Activated naive CD4-positive, alpha-beta T cell treated with Interleukin-2 at 50 U/mL for 16 hours (primary cell): ENCODE measurements at regions not wholly inside any gene's neighbourhood (a gene's known extent, or its start where the extent isn't known, plus 50 kb on each side); places are given as distances from the start of the nearest gene placed in this dataset.

Source experiments
- DNase-seq: peaks from one replicate; pipeline ENCODE4 v3.0.0-alpha.2; 2020

DNA sequence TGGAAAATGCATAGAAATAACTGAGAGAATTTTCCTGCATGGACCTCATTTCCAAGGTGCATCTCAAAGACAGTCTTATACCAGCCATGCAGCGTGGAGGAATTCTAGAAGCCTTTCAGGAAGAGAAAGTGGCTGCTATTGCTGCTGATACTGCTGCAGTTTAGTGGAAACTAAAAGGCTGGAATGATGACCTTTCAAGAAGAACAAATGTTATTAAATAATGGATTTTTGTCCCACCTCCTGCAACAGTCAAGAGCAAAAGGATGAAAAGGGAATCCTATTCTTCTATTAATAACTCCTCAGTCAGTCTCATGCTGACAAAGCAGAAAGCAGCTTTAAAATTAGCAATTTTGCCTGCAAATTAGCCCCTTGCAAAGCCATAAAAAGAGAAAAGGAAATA, 68.2 kb upstream of the C1orf87 start:
- DNase-seq, result no peak

DNA sequence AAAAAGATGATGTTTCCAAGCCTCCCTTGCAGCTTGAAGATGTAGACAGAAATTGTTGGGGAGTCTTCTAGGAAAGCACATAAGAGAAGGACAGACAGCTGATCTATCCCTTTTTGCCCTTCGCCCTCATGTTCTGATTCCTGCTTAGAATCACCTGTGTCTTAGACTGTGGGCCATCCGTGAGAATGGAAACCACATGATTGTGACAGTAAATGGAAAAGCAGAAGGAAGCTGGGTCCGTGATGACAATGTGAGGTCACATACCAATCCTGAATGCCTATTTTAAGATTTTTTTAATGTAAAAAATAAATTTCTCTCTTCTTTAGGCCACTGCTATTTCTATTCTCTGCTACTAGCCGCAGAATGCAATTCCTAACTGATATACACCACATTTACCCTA, 67.7 kb upstream of the C1orf87 start:
- no peak for DNase-seq

GRCh38 chr1:60137406-60137805, 63.8 kb upstream of the C1orf87 start:
- DNase-seq, result no peak

- DNase-seq, result no peak
Observed at GRCh38 chr1:60136395-60136794, 62.8 kb upstream of the C1orf87 start.

DNA sequence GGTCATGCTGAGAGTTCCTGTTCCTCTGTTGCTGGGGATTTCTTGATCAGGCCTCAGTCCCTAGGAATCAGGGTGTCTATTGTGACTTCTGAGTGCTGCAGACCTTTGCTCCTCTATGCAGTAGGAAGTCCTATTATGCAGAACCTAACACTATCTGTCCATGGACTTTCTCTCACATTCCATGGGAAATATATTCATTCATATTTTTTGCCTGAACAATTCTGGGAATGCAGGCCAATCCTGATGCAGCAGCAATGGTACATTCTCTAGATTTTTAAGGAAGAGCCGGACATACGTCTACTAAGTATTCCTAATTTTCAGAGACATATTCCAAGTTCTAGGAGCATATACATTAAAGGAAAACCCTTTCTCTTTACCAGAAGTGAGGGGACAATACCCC, 61.1 kb upstream of the C1orf87 start:
- no peak for DNase-seq

DNA sequence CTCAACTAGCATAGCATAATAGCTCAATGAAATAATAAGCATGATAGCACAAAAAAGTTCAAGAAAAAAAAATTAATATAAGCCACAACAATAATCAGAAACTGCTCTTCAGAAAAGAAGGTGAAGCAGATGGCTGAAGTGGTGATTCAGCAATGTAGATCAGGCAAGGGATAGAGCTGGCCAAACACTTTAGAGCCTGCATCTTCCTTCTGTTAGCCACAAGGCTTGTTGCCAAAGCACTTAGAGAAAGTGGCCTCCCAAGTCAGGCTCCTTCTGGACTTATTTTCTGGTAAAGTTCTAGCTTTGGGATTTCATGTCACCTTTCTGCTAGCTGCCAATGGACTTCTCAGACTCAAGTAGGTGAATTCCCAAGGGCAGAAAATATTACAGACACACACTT, 60.3 kb upstream of the C1orf87 start:
- DNase-seq, result no peak

- no peak for DNase-seq
Observed at GRCh38 chr1:60133000-60133673, 59.6 kb upstream of the C1orf87 start.

- no peak for DNase-seq
Observed at GRCh38 chr1:60132108-60132507, 58.5 kb upstream of the C1orf87 start.

- no peak for DNase-seq
Observed at GRCh38 chr1:60130703-60131102, 57.1 kb upstream of the C1orf87 start.

DNA sequence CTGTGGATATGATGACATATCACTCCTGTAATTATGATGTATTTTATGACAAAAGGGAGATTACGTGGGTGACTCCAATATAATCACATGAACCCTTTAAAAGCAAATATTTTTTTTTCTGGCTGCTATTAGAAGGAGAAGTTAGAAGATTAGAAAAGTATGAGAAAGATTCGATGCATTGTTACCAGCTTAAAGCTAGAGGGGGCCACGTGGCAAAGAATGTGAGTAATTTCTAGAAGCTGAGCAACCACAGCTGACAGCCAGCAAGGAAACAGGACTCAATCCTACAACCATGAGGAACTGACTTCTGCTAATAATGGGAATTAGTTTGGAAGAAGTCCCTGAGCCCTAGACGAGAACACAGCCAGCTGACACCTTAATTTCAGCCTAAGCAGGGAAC, 56.3 kb upstream of the C1orf87 start:
- no peak for DNase-seq

GRCh38 chr1:60126723-60127122, 53.2 kb upstream of the C1orf87 start:
- no peak for DNase-seq
